ENCODE measurements at regions not wholly inside any gene's neighbourhood (a gene's known extent, or its start where the extent isn't known, plus 50 kb on each side); places are given as distances from the start of the nearest gene placed in this dataset.

DNA sequence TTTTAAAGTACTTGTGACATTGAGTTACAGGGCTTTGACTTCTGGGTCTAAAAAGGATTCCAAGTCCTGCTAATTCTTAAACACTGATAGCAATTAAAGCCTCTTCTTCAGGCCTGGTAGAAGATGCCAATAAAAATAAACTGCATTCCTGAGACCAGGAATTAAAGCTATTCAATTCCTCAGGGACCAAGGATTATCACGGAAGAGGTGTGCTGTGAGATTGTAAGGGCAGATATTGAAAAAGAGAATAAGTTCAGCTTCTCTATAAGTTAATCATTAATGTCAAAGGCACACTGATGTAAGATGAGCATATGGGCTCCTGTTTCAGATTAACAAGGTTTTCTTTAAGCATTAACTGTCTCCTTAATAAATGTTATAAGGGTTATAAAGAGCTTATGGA is 611.3 kb downstream of the SI start:
- Histone ChIP-seq H3K9me3 (ENCODE audit: control insufficient read depth in 1 of 2, low read length in 2 of 2) (no peaks in the 10 kb centered on the region), H3K4me3 (ENCODE audit: low read length in 2 of 2) (no peak overlapping the region), H3K36me3 (ENCODE audit: insufficient read depth, low read length) (no peaks in the 10 kb centered on the region), H3K27ac (ENCODE audit: low read depth, low read length) (no peak overlapping the region), H3K27me3 (ENCODE audit: insufficient read depth, low read length) (no peaks in the 10 kb centered on the region), H3K4me1 (ENCODE audit: insufficient read depth, low read length) (no peaks in the 10 kb centered on the region)
- Mint-ChIP-seq H3K27ac (no peak overlapping the region), H3K27me3 (no peaks in the 10 kb centered on the region), H3K4me3 (no peak overlapping the region), H3K9me3 (peaks cover 0 to 26% (median 6%) of the 10 kb centered on the region in 8 donors), H3K36me3 (no peaks in the 10 kb centered on the region), H3K4me1 (no peaks in the 10 kb centered on the region)
- DNase-seq = no peak
- ChIA-PET CTCF (ENCODE audit: partially characterized antibody) (no interaction called here), POLR2A (ENCODE audit: partially characterized antibody) (no interaction called here)
- intact Hi-C loops (cut with micrococcal nuclease) = no loop called here

DNA sequence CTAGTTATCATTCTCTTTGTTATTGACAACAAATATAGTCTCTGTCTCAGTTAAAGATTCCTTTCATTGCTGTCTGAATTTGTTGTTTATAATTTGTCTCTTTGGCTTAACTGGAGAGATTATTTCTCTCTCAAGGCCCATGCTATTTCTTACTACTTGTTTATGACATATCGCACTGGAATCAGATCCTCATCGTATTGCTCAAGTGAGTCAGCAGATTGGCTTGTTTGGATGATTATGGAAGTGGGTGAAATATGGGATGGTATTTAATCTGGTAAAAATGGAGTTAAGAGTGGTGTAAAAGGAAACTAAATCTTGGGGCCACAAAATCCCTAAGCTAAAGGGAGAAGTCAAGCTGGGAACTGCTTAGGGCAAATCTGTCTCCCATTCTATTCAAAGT is 613.1 kb downstream of the SI start:
- CTCF ChIA-PET (ENCODE audit: partially characterized antibody) = interaction anchor here (1.3 kb wide), 1 partner anchor 10 kb away, joined by 3 read pairs; no protein-coding TSS in a partner anchor
- H3K9me3 Mint-ChIP-seq = peaks cover 0 to 19% (median 7%) of the 10 kb centered on the region in 8 donors
- no peak for DNase-seq
- intact Hi-C loops (cut with micrococcal nuclease) = no loop called here
- Histone ChIP-seq H3K36me3 (ENCODE audit: insufficient read depth, low read length) (no peaks in the 10 kb centered on the region), H3K4me3 (ENCODE audit: low read length in 2 of 2) (no peak overlapping the region), H3K9me3 (ENCODE audit: control insufficient read depth in 1 of 2, low read length in 2 of 2) (no peaks in the 10 kb centered on the region), H3K4me1 (ENCODE audit: insufficient read depth, low read length) (no peaks in the 10 kb centered on the region), H3K27me3 (ENCODE audit: insufficient read depth, low read length) (no peaks in the 10 kb centered on the region), H3K27ac (ENCODE audit: low read depth, low read length) (no peak overlapping the region)
- H3K4me1 Mint-ChIP-seq = no peaks in the 10 kb centered on the region
- POLR2A ChIA-PET (ENCODE audit: partially characterized antibody) = no interaction called here
- H3K36me3 Mint-ChIP-seq = no peaks in the 10 kb centered on the region
- H3K27me3 Mint-ChIP-seq = no peaks in the 10 kb centered on the region
- no peak overlapping the region for H3K4me3 Mint-ChIP-seq
- no peak overlapping the region for H3K27ac Mint-ChIP-seq

DNA sequence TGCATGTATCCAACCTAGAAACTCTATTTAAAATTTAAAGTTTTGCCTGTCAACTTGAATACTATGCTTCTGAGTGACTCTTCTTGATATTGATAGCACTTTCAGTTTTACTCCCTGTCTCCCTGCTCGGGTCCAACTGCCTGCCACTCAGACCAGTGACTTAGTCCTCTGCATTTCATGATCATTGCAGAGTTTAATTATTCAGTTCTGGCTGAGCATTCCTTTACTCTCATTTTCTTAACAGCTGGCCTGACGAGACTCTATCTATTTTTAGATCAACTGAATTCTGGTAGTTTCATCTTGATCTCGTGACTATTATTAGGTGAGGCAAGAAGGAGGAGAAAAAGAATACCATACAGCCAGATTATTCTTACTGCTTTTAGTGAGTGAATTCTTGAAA is 617.4 kb downstream of the SI start:
- H3K36me3 Mint-ChIP-seq = no peaks in the 10 kb centered on the region
- no peak overlapping the region for H3K4me3 Mint-ChIP-seq
- Histone ChIP-seq H3K27me3 (ENCODE audit: insufficient read depth, low read length) (no peaks in the 10 kb centered on the region), H3K4me1 (ENCODE audit: insufficient read depth, low read length) (no peaks in the 10 kb centered on the region), H3K4me3 (ENCODE audit: low read length in 2 of 2) (no peak overlapping the region), H3K27ac (ENCODE audit: low read depth, low read length) (no peak overlapping the region), H3K36me3 (ENCODE audit: insufficient read depth, low read length) (no peaks in the 10 kb centered on the region), H3K9me3 (ENCODE audit: control insufficient read depth in 1 of 2, low read length in 2 of 2) (no peaks in the 10 kb centered on the region)
- POLR2A ChIA-PET (ENCODE audit: partially characterized antibody) = no interaction called here
- intact Hi-C loops (cut with micrococcal nuclease) = no loop called here
- CTCF ChIA-PET (ENCODE audit: partially characterized antibody) = no interaction called here
- no peaks in the 10 kb centered on the region for H3K4me1 Mint-ChIP-seq
- H3K27me3 Mint-ChIP-seq = no peaks in the 10 kb centered on the region
- DNase-seq = no peak
- H3K27ac Mint-ChIP-seq = no peak overlapping the region
- peaks cover 0 to 10% (median 4%) of the 10 kb centered on the region in 8 donors for H3K9me3 Mint-ChIP-seq

DNA sequence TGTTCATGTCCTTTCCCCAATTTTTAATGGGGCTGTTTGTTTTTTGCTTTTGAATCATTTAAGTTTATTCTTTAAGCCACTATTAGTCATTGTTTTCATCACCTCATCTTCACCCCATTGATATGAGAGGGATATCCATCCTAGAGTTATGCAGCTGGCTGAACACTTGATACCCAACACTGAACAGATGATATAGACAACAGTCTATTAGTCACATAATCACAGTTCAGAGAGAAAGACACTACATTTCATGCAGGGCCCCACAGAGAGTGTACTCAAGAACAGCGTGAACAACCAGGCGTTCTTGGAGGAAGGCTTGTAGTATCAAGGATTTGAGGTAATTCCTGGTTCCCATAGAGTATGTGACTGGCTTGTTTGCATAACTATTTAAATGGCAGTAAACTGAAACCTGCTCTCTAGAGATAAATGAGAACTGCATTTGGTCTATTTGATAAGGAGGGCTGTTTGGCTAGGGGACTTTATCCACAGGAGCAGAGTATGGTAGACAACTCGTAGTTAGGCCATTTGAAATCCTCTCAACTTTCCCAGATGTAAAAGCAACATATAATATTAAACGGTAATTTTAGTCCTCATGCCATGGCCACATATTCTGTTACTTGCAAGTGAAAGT is 618.7 kb downstream of the SI start:
- H3K4me3 ChIP-seq (ENCODE audit: low read length in 2 of 2) = no peak overlapping the region
- DNase-seq = no peak
- peaks cover 2 to 8% (median 4%) of the 10 kb centered on the region in 8 donors for H3K9me3 Mint-ChIP-seq
- H3K27me3 Mint-ChIP-seq = no peaks in the 10 kb centered on the region
- CTCF ChIA-PET (ENCODE audit: partially characterized antibody) = no interaction called here
- no peaks in the 10 kb centered on the region for H3K4me1 ChIP-seq (ENCODE audit: insufficient read depth, low read length)
- no peak overlapping the region for H3K27ac Mint-ChIP-seq
- intact Hi-C loops (cut with micrococcal nuclease) = no loop called here
- POLR2A ChIA-PET (ENCODE audit: partially characterized antibody) = no interaction called here
- no peak overlapping the region for H3K27ac ChIP-seq (ENCODE audit: low read depth, low read length)
- H3K4me1 Mint-ChIP-seq = no peaks in the 10 kb centered on the region
- no peaks in the 10 kb centered on the region for H3K36me3 Mint-ChIP-seq
- H3K9me3 ChIP-seq (ENCODE audit: control insufficient read depth in 1 of 2, low read length in 2 of 2) = no peaks in the 10 kb centered on the region
- no peak overlapping the region for H3K4me3 Mint-ChIP-seq
- no peaks in the 10 kb centered on the region for H3K27me3 ChIP-seq (ENCODE audit: insufficient read depth, low read length)
- H3K36me3 ChIP-seq (ENCODE audit: insufficient read depth, low read length) = no peaks in the 10 kb centered on the region

DNA sequence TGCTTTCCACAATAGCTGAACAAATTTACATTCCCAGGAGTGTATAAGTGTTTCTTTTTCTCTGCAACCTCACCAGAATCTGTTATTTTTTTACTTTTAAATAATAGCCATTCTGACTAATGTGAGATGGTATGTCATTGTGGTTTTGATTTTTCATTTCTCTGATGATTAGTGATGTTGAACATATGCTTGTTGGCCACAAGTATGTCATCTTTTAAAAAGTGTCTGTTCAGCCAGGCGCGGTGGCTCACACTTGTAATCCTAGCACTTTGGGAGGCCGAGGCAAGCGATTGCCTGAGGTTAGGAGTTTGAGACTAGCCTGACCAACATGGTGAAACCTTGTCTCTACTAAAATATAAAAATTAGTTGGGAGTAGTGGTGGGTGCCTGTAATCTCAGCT is 619.3 kb downstream of the SI start:
- no peaks in the 10 kb centered on the region for H3K36me3 ChIP-seq (ENCODE audit: insufficient read depth, low read length)
- POLR2A ChIA-PET (ENCODE audit: partially characterized antibody) = no interaction called here

DNA sequence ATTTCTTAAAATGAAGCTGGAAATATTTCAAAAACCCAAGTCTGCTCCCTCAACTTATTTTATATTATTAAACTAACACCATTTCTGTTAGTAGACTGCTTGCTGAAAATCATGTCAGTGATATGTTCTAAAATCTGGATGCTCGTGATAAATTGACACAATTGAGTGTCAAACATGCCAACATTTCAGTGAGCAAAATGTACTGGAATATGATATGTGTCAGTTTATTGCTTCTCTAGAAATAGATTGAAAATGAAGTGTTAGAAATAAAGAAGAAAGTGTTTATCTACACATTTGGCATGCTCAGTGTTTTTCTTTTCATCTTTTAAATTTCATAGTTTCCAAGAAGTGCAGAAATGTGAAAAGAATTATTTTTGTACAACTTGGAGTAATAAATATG is 624.6 kb downstream of the SI start:
- Histone ChIP-seq H3K36me3 (ENCODE audit: insufficient read depth, low read length) (no peaks in the 10 kb centered on the region), H3K27ac (ENCODE audit: low read depth, low read length) (no peak overlapping the region), H3K9me3 (ENCODE audit: control insufficient read depth in 1 of 2, low read length in 2 of 2) (no peaks in the 10 kb centered on the region), H3K4me3 (ENCODE audit: low read length in 2 of 2) (no peak overlapping the region), H3K27me3 (ENCODE audit: insufficient read depth, low read length) (no peaks in the 10 kb centered on the region), H3K4me1 (ENCODE audit: insufficient read depth, low read length) (no peaks in the 10 kb centered on the region)
- H3K27me3 Mint-ChIP-seq = no peaks in the 10 kb centered on the region
- no peak overlapping the region for H3K4me3 Mint-ChIP-seq
- H3K9me3 Mint-ChIP-seq = peaks cover 0 to 9% (median 7%) of the 10 kb centered on the region in 8 donors
- ChIA-PET POLR2A (ENCODE audit: partially characterized antibody) (no interaction called here), CTCF (ENCODE audit: partially characterized antibody) (no interaction called here)
- DNase-seq = no peak
- H3K4me1 Mint-ChIP-seq = no peaks in the 10 kb centered on the region
- H3K36me3 Mint-ChIP-seq = no peaks in the 10 kb centered on the region
- intact Hi-C loops (cut with micrococcal nuclease) = no loop called here
- no peak overlapping the region for H3K27ac Mint-ChIP-seq

More for the DNA sequence above, 619.3 kb downstream of the SI start:
- Mint-ChIP-seq H3K36me3 (no peaks in the 10 kb centered on the region), H3K4me3 (no peak overlapping the region), H3K27me3 (no peaks in the 10 kb centered on the region), H3K9me3 (peaks cover 2 to 8% (median 4%) of the 10 kb centered on the region in 8 donors), H3K4me1 (no peaks in the 10 kb centered on the region), H3K27ac (no peak overlapping the region)
- Histone ChIP-seq H3K9me3 (ENCODE audit: control insufficient read depth in 1 of 2, low read length in 2 of 2) (no peaks in the 10 kb centered on the region), H3K27ac (ENCODE audit: low read depth, low read length) (no peak overlapping the region), H3K4me3 (ENCODE audit: low read length in 2 of 2) (no peak overlapping the region), H3K4me1 (ENCODE audit: insufficient read depth, low read length) (no peaks in the 10 kb centered on the region), H3K27me3 (ENCODE audit: insufficient read depth, low read length) (no peaks in the 10 kb centered on the region)
- intact Hi-C loops (cut with micrococcal nuclease) = no loop called here
- CTCF ChIA-PET (ENCODE audit: partially characterized antibody) = no interaction called here
- DNase-seq = no peak

DNA sequence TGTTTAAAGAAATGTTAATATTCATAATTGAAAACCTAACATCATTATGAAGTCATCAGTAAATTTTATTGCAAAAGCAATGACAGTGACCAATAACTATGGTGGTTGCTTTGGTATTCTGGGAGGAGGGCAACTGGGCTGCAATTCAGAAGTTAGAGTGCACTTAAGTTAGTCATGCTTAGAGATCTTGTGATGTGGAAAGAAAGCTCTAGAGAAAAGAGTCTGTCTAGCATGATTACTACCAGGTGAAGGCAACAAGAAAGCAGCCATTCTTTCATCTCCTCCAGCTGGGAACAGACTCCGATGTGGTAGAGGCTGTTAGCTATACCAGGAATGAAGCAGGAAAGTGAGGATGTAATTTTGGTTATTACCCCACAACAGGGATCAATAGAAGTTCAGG is 625.6 kb downstream of the SI start:
- H3K36me3 ChIP-seq (ENCODE audit: insufficient read depth, low read length) = no peaks in the 10 kb centered on the region
- no peaks in the 10 kb centered on the region for H3K4me1 Mint-ChIP-seq
- ChIA-PET CTCF (ENCODE audit: partially characterized antibody) (no interaction called here), POLR2A (ENCODE audit: partially characterized antibody) (no interaction called here)
- H3K4me3 Mint-ChIP-seq = no peak overlapping the region
- no peak overlapping the region for H3K4me3 ChIP-seq (ENCODE audit: low read length in 2 of 2)
- H3K27ac ChIP-seq (ENCODE audit: low read depth, low read length) = no peak overlapping the region
- H3K27me3 Mint-ChIP-seq = no peaks in the 10 kb centered on the region
- H3K9me3 Mint-ChIP-seq = peaks cover 2 to 11% (median 8%) of the 10 kb centered on the region in 8 donors
- DNase-seq = no peak
- H3K36me3 Mint-ChIP-seq = no peaks in the 10 kb centered on the region
- no peaks in the 10 kb centered on the region for H3K4me1 ChIP-seq (ENCODE audit: insufficient read depth, low read length)
- H3K9me3 ChIP-seq (ENCODE audit: control insufficient read depth in 1 of 2, low read length in 2 of 2) = no peaks in the 10 kb centered on the region
- H3K27me3 ChIP-seq (ENCODE audit: insufficient read depth, low read length) = no peaks in the 10 kb centered on the region
- intact Hi-C loops (cut with micrococcal nuclease) = no loop called here
- no peak overlapping the region for H3K27ac Mint-ChIP-seq

Measured in CD4-positive, alpha-beta memory T cell (primary cell).